GM08714 (cell line): ENCODE measurements at regions not wholly inside any gene's neighbourhood (a gene's known extent, or its start where the extent isn't known, plus 50 kb on each side); places are given as distances from the start of the nearest gene placed in this dataset.

Experiments used
- H3K4me3 ChIP-seq: fragments of 200-500 bp; sonication (Bioruptor generic); 2 replicates; pipeline ENCODE4 v1.5.1; 2014; ENCODE audit warnings: mild to moderate bottlenecking, low read length, inconsistent platforms
- ZNF274 ChIP-seq: IDR thresholded peaks from 2 replicates; pipeline ENCODE4 v1.6.1; 2012; ENCODE audit warnings: mild to moderate bottlenecking, low read depth, low read length

- TF ChIP-seq ZNF274, result no peak
- H3K4me3 ChIP-seq, result no peak overlapping the region
Measured at GRCh38 chr13:91148098-91148497, 199.4 kb upstream of the MIR17HG start.

- no peak for TF ChIP-seq ZNF274
- no peak overlapping the region for H3K4me3 ChIP-seq
Measured at GRCh38 chr13:91151921-91152320, 195.6 kb upstream of the MIR17HG start.

GRCh38 chr13:91153372-91153771, 194.1 kb upstream of the MIR17HG start:
- TF ChIP-seq ZNF274, result no peak
- H3K4me3 ChIP-seq, result no peak overlapping the region

GRCh38 chr13:91154558-91155353, 192.7 kb upstream of the MIR17HG start:
- no peak overlapping the region for H3K4me3 ChIP-seq
- no peak for TF ChIP-seq ZNF274

GRCh38 chr13:91155512-91156114, 191.9 kb upstream of the MIR17HG start:
- H3K4me3 ChIP-seq, result no peak overlapping the region
- no peak for TF ChIP-seq ZNF274

- H3K4me3 ChIP-seq, result no peak overlapping the region
- TF ChIP-seq ZNF274, result no peak
Measured at GRCh38 chr13:91157273-91158016, 190.0 kb upstream of the MIR17HG start.

- no peak for TF ChIP-seq ZNF274
- no peak overlapping the region for H3K4me3 ChIP-seq
Measured at GRCh38 chr13:91158017-91158395, 189.5 kb upstream of the MIR17HG start.

GRCh38 chr13:91162180-91162579, 185.3 kb upstream of the MIR17HG start:
- no peak overlapping the region for H3K4me3 ChIP-seq
- no peak for TF ChIP-seq ZNF274

GRCh38 chr13:91162589-91162988, 184.9 kb upstream of the MIR17HG start:
- no peak for TF ChIP-seq ZNF274
- H3K4me3 ChIP-seq, result no peak overlapping the region

GRCh38 chr13:91165758-91166157, 181.7 kb upstream of the MIR17HG start:
- TF ChIP-seq ZNF274, result no peak
- no peak overlapping the region for H3K4me3 ChIP-seq

GRCh38 chr13:91166714-91167511, 180.6 kb upstream of the MIR17HG start:
- no peak for TF ChIP-seq ZNF274
- H3K4me3 ChIP-seq, result no peak overlapping the region

- TF ChIP-seq ZNF274, result no peak
Measured at GRCh38 chr13:91167706-91168385, 179.6 kb upstream of the MIR17HG start.

GRCh38 chr13:91168386-91168711, 179.1 kb upstream of the MIR17HG start:
- TF ChIP-seq ZNF274, result no peak
- no peak overlapping the region for H3K4me3 ChIP-seq

More at GRCh38 chr13:91167706-91168385, 179.6 kb upstream of the MIR17HG start:
- H3K4me3 ChIP-seq, result no peak overlapping the region

- H3K4me3 ChIP-seq, result no peak overlapping the region
- no peak for TF ChIP-seq ZNF274
Measured at GRCh38 chr13:91169321-91170050, 178.0 kb upstream of the MIR17HG start.
